Gastroesophageal sphincter (tissue), 3 donors: ENCODE measurements at regions not wholly inside any gene's neighbourhood (a gene's known extent, or its start where the extent isn't known, plus 50 kb on each side); places are given as distances from the start of the nearest gene placed in this dataset.

ENCODE experiments used
- POLR2A ChIP-seq, 2 donors: fragments of 450-650 bp; IDR thresholded peaks; one replicate each; pipeline ENCODE4 v1.6.1; 2017; ENCODE audit warnings: antibody characterized with exemption in 2 of 2, mild to moderate bottlenecking in 2 of 2, moderate library complexity in 1 of 2
- POLR2AphosphoS5 ChIP-seq: sonication (generic); formaldehyde crosslinking; IDR thresholded peaks from one replicate; pipeline ENCODE4 v1.6.1; 2017; ENCODE audit warnings: antibody characterized with exemption
- TF ChIP-seq, protein P1 (sequence below), 4 experiments: fragments of 200-600 bp in 2 of 4; fragments of 450-650 bp in 2 of 4; sonication (generic) in 1 of 4; IDR thresholded peaks; one replicate each; pipeline ENCODE4 v1.5.1; 2017 to 2019; ENCODE audit warnings: antibody characterized with exemption in 4 of 4, mild to moderate bottlenecking in 2 of 4, moderate library complexity in 2 of 4

GRCh38 chr3:28912120-28912885 lies 368.6 kb upstream of the RBMS3 start:
- TF ChIP-seq POLR2AphosphoS5 (no peak), POLR2A (IDR thresholded peaks at IDR 0.05) (no peak)
- TF ChIP-seq, protein P1, sequence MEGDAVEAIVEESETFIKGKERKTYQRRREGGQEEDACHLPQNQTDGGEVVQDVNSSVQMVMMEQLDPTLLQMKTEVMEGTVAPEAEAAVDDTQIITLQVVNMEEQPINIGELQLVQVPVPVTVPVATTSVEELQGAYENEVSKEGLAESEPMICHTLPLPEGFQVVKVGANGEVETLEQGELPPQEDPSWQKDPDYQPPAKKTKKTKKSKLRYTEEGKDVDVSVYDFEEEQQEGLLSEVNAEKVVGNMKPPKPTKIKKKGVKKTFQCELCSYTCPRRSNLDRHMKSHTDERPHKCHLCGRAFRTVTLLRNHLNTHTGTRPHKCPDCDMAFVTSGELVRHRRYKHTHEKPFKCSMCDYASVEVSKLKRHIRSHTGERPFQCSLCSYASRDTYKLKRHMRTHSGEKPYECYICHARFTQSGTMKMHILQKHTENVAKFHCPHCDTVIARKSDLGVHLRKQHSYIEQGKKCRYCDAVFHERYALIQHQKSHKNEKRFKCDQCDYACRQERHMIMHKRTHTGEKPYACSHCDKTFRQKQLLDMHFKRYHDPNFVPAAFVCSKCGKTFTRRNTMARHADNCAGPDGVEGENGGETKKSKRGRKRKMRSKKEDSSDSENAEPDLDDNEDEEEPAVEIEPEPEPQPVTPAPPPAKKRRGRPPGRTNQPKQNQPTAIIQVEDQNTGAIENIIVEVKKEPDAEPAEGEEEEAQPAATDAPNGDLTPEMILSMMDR (IDR thresholded peaks at IDR 0.05), result no peak
